ENCODE measurements at regions not wholly inside any gene's neighbourhood (a gene's known extent, or its start where the extent isn't known, plus 50 kb on each side); places are given as distances from the start of the nearest gene placed in this dataset.
A peak's percentile ranks its signal among the peaks of the same experiment; 100 is the strongest.

- DNase-seq = peak; percentile 13
Observed at GRCh38 chr14:53539489-53540126, 386.5 kb upstream of the DDHD1 start.

GRCh38 chr14:53538316-53538881, 385.3 kb upstream of the DDHD1 start:
- no peak for DNase-seq

GRCh38 chr14:53537422-53538315, 384.5 kb upstream of the DDHD1 start:
- no peak for DNase-seq

GRCh38 chr14:53536446-53536845, 383.3 kb upstream of the DDHD1 start:
- DNase-seq = no peak

- DNase-seq = no peak
Observed at GRCh38 chr14:53534841-53535240, 381.7 kb upstream of the DDHD1 start.

GRCh38 chr14:53533384-53533970, 380.4 kb upstream of the DDHD1 start:
- DNase-seq = no peak

GRCh38 chr14:53532853-53533252, 379.7 kb upstream of the DDHD1 start:
- DNase-seq = no peak

- no peak for DNase-seq
Observed at GRCh38 chr14:53531730-53532129, 378.6 kb upstream of the DDHD1 start.

- DNase-seq = no peak
Observed at GRCh38 chr14:53531156-53531555, 378.0 kb upstream of the DDHD1 start.

- DNase-seq = no peak
Observed at GRCh38 chr14:53529519-53529918, 376.4 kb upstream of the DDHD1 start.

GRCh38 chr14:53528185-53528671, 375.1 kb upstream of the DDHD1 start:
- no peak for DNase-seq

GRCh38 chr14:53526200-53526599, 373.1 kb upstream of the DDHD1 start:
- no peak for DNase-seq

- DNase-seq = no peak
Observed at GRCh38 chr14:53525608-53526007, 372.5 kb upstream of the DDHD1 start.

- DNase-seq = no peak
Observed at GRCh38 chr14:53524391-53524790, 371.3 kb upstream of the DDHD1 start.

- DNase-seq = no peak
Observed at GRCh38 chr14:53523226-53523625, 370.1 kb upstream of the DDHD1 start.

GRCh38 chr14:53520078-53520928, 367.2 kb upstream of the DDHD1 start:
- DNase-seq = no peak

GRCh38 chr14:53519137-53519536, 366.0 kb upstream of the DDHD1 start:
- no peak for DNase-seq

- no peak for DNase-seq
Observed at GRCh38 chr14:53517270-53517960, 364.3 kb upstream of the DDHD1 start.

GRCh38 chr14:53516261-53516774, 363.2 kb upstream of the DDHD1 start:
- no peak for DNase-seq

- no peak for DNase-seq
Observed at GRCh38 chr14:53515276-53515675, 362.2 kb upstream of the DDHD1 start.

- no peak for DNase-seq
Observed at GRCh38 chr14:53514197-53514596, 361.1 kb upstream of the DDHD1 start.
